Neural progenitor cell (in vitro differentiated cells): ENCODE measurements at regions not wholly inside any gene's neighbourhood (a gene's known extent, or its start where the extent isn't known, plus 50 kb on each side); places are given as distances from the start of the nearest gene placed in this dataset.
"Not testable (repeated sequence)": the region's sequence is repeated elsewhere in the genome, so short reads cannot be mapped to it uniquely, and the experiment has no call there.

ENCODE experiments used
- EZH2 ChIP-seq: fragments of 200-600 bp; sonication (generic); IDR thresholded peaks from 2 replicates; pipeline ENCODE4 v1.6.1; 2017; ENCODE audit warnings: antibody characterized with exemption, mild to moderate bottlenecking, moderate library complexity
- TF ChIP-seq, protein P1 (sequence below): fragments of 200-600 bp; sonication (generic); IDR thresholded peaks from 2 replicates; pipeline ENCODE4 v1.5.1; 2017; ENCODE audit warnings: antibody characterized with exemption, mild to moderate bottlenecking

DNA sequence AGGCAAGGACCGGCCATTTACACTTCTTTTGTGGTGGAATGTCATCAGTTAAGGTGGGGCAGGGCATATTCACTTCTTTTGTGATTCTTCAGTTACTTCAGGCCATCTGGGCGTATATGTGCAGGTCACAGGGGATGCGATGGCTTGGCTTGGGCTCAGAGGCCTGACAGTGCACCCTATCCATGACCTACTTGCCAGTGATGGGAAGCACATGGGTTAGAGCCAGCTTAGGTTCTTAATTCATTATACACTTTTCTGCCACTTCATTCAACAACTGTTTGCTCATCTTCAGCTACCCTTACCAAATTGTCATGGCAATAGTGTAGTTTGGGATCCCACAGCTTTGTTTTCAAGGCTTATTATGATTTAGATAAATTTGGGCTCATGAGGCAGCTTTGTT is 56.9 kb upstream of the TRHDE start:
- TF ChIP-seq, protein P1, sequence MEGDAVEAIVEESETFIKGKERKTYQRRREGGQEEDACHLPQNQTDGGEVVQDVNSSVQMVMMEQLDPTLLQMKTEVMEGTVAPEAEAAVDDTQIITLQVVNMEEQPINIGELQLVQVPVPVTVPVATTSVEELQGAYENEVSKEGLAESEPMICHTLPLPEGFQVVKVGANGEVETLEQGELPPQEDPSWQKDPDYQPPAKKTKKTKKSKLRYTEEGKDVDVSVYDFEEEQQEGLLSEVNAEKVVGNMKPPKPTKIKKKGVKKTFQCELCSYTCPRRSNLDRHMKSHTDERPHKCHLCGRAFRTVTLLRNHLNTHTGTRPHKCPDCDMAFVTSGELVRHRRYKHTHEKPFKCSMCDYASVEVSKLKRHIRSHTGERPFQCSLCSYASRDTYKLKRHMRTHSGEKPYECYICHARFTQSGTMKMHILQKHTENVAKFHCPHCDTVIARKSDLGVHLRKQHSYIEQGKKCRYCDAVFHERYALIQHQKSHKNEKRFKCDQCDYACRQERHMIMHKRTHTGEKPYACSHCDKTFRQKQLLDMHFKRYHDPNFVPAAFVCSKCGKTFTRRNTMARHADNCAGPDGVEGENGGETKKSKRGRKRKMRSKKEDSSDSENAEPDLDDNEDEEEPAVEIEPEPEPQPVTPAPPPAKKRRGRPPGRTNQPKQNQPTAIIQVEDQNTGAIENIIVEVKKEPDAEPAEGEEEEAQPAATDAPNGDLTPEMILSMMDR = not testable (repeated sequence)
- TF ChIP-seq EZH2 = not testable (repeated sequence)
